ENCODE measurements at regions not wholly inside any gene's neighbourhood (a gene's known extent, or its start where the extent isn't known, plus 50 kb on each side); places are given as distances from the start of the nearest gene placed in this dataset.

GRCh38 chr4:123777373-123777772, 380.8 kb downstream of the SPRY1 start:
- no peak for DNase-seq

GRCh38 chr4:123783151-123783790, 386.7 kb downstream of the SPRY1 start:
- DNase-seq: no peak

GRCh38 chr4:123783921-123784320, 387.3 kb downstream of the SPRY1 start:
- DNase-seq: no peak

GRCh38 chr4:123784626-123785025, 388.0 kb downstream of the SPRY1 start:
- no peak for DNase-seq

GRCh38 chr4:123785538-123785937, 388.9 kb downstream of the SPRY1 start:
- DNase-seq: no peak

GRCh38 chr4:123786163-123786915, 389.7 kb downstream of the SPRY1 start:
- no peak for DNase-seq

- no peak for DNase-seq
Measured at GRCh38 chr4:123786920-123787319, 390.3 kb downstream of the SPRY1 start.

GRCh38 chr4:123787512-123788080, 391.0 kb downstream of the SPRY1 start:
- DNase-seq: no peak

GRCh38 chr4:123788577-123788976, 392.0 kb downstream of the SPRY1 start:
- no peak for DNase-seq

- DNase-seq: no peak
Measured at GRCh38 chr4:123790681-123791080, 394.1 kb downstream of the SPRY1 start.

GRCh38 chr4:123802082-123802645, 405.6 kb downstream of the SPRY1 start:
- no peak for DNase-seq

GRCh38 chr4:123802933-123803332, 406.3 kb downstream of the SPRY1 start:
- no peak for DNase-seq

GRCh38 chr4:123804196-123804721, 407.7 kb downstream of the SPRY1 start:
- DNase-seq: no peak

GRCh38 chr4:123806056-123806455, 409.5 kb downstream of the SPRY1 start:
- DNase-seq: no peak

- no peak for DNase-seq
Measured at GRCh38 chr4:123807187-123807586, 410.6 kb downstream of the SPRY1 start.

- DNase-seq: no peak
Measured at GRCh38 chr4:123807866-123808265, 411.3 kb downstream of the SPRY1 start.

GRCh38 chr4:123809864-123810263, 413.3 kb downstream of the SPRY1 start:
- no peak for DNase-seq

GRCh38 chr4:123812066-123812390, 415.4 kb downstream of the SPRY1 start:
- no peak for DNase-seq

GRCh38 chr4:123813901-123814300, 417.3 kb downstream of the SPRY1 start:
- no peak for DNase-seq

GRCh38 chr4:123816462-123816861, 419.9 kb downstream of the SPRY1 start:
- DNase-seq: no peak

- no peak for DNase-seq
Measured at GRCh38 chr4:123817025-123817688, 420.6 kb downstream of the SPRY1 start.

- DNase-seq: no peak
Measured at GRCh38 chr4:123819362-123820035, 422.9 kb downstream of the SPRY1 start.

- DNase-seq: no peak
Measured at GRCh38 chr4:123821861-123822260, 425.3 kb downstream of the SPRY1 start.

All from CD4-positive, alpha-beta T cell treated with Interleukin-17A for 1 hour (primary cell).